Bronchial epithelial cell (primary cell): ENCODE measurements at regions not wholly inside any gene's neighbourhood (a gene's known extent, or its start where the extent isn't known, plus 50 kb on each side); places are given as distances from the start of the nearest gene placed in this dataset.

Experiments used
- DNase-seq: peaks from one replicate; pipeline ENCODE4 v3.0.0-alpha.2; 2010; ENCODE audit warnings: low read depth
- FAIRE-seq: peaks from 2 replicates; lab custom pipeline; 2011; peaks lifted over from hg19 to GRCh38; lab: Jason Lieb, UNC
- H3K27me3 ChIP-seq: 2 replicates; pipeline ENCODE4 v1.5.1; 2011; ENCODE audit warnings: low read length; ENCODE audit not compliant: control insufficient read depth, insufficient read depth
- H3K36me3 ChIP-seq: 2 replicates; pipeline ENCODE4 v1.5.1; 2011; ENCODE audit warnings: low read length; ENCODE audit not compliant: control insufficient read depth, insufficient read depth
- H3K4me3 ChIP-seq: 2 replicates; pipeline ENCODE4 v1.5.1; 2011; ENCODE audit warnings: mild to moderate bottlenecking, low read depth, low read length, control low read depth
- CTCF ChIP-seq: IDR thresholded peaks from 2 replicates; pipeline ENCODE4 v1.5.1; 2011; ENCODE audit warnings: mild to moderate bottlenecking, moderate library complexity, low read length, control low read depth, inconsistent platforms; ENCODE audit not compliant: insufficient read depth, severe bottlenecking

GRCh38 chr9:11257992-11258391 lies 645.2 kb upstream of the PTPRD start:
- H3K36me3 ChIP-seq = no peaks in the 10 kb centered on the region

GRCh38 chr9:11269036-11269435 lies 656.2 kb upstream of the PTPRD start:
- DNase-seq (no peak), FAIRE-seq (no peak)

More at GRCh38 chr9:11257992-11258391, 645.2 kb upstream of the PTPRD start:
- DNase-seq = no peak
- Histone ChIP-seq H3K4me3 (no peak overlapping the region), H3K27me3 (no peaks in the 10 kb centered on the region)
- TF ChIP-seq CTCF = no peak
- no peak for FAIRE-seq

GRCh38 chr9:11275158-11275695 lies 662.4 kb upstream of the PTPRD start:
- H3K27me3 ChIP-seq = no peaks in the 10 kb centered on the region
- no peak overlapping the region for H3K4me3 ChIP-seq
- TF ChIP-seq CTCF = no peak
- DNase-seq (peak; percentile 84), FAIRE-seq (no peak)
- H3K36me3 ChIP-seq = no peaks in the 10 kb centered on the region

More at GRCh38 chr9:11269036-11269435, 656.2 kb upstream of the PTPRD start:
- Histone ChIP-seq H3K27me3 (no peaks in the 10 kb centered on the region), H3K4me3 (no peak overlapping the region), H3K36me3 (no peaks in the 10 kb centered on the region)
- TF ChIP-seq CTCF = no peak

GRCh38 chr9:11312966-11313365 lies 700.2 kb upstream of the PTPRD start:
- H3K36me3 ChIP-seq = no peaks in the 10 kb centered on the region
- TF ChIP-seq CTCF = no peak
- FAIRE-seq (no peak), DNase-seq (no peak)
- H3K27me3 ChIP-seq = no peaks in the 10 kb centered on the region
- no peak overlapping the region for H3K4me3 ChIP-seq

GRCh38 chr9:11318946-11319345 lies 706.1 kb upstream of the PTPRD start:
- no peak for TF ChIP-seq CTCF
- DNase-seq = no peak
- H3K36me3 ChIP-seq = no peaks in the 10 kb centered on the region
- FAIRE-seq = no peak
- no peaks in the 10 kb centered on the region for H3K27me3 ChIP-seq
- no peak overlapping the region for H3K4me3 ChIP-seq

- Histone ChIP-seq H3K27me3 (no peaks in the 10 kb centered on the region), H3K4me3 (no peak overlapping the region), H3K36me3 (no peaks in the 10 kb centered on the region)
- peak; percentile 63 for TF ChIP-seq CTCF
- DNase-seq (peak; percentile 44), FAIRE-seq (no peak)
Observed at GRCh38 chr9:11319538-11319937, 706.7 kb upstream of the PTPRD start.
